IMR-90 (cell line): ENCODE measurements at regions not wholly inside any gene's neighbourhood (a gene's known extent, or its start where the extent isn't known, plus 50 kb on each side); places are given as distances from the start of the nearest gene placed in this dataset.
A peak's percentile ranks its signal among the peaks of the same experiment; 100 is the strongest.

ENCODE experiments used
- ATAC-seq: fragments of 200-7000 bp; cut with Tn5 transposase; 2 replicates; pipeline ENCODE4 v1.9.1; 2020; ENCODE audit warnings: low read depth, mild to moderate bottlenecking, moderate library complexity
- BruUV-seq: library from RNA; stranded (reverse); fragments of 400-500 nt; replicated peaks from 2 replicates; lab custom pipeline; 2021; lab: Mats Ljungman, UMichigan
- CTCF ChIA-PET: fragments of 300-600 bp; formaldehyde crosslinking; extraction: SDS; loops from one replicate; lab custom pipeline; 2021; ENCODE audit warnings: antibody characterized with exemption; lab: Yijun Ruan, JAX
- POLR2A ChIA-PET: fragments of 300-600 bp; sonication (Branson Sonifier 250); formaldehyde crosslinking; loops from one replicate; lab custom pipeline; 2022; ENCODE audit warnings: antibody characterized with exemption; ENCODE audit not compliant: unreplicated experiment; lab: Charles Lee
- DNase-seq: peaks from one replicate; pipeline ENCODE4 v3.0.0; 2013
- H2AFZ ChIP-seq: replicated peaks from 2 replicates; pipeline ENCODE3; 2013; ENCODE audit warnings: low read length, mild to moderate bottlenecking; ENCODE audit not compliant: poor library complexity
- H2AK5ac ChIP-seq: 2 replicates; pipeline ENCODE4 v1.6.1; 2013; ENCODE audit warnings: low read depth, low read length, inconsistent platforms
- H2AK9ac ChIP-seq: replicated peaks from 2 replicates; pipeline ENCODE3; 2013; ENCODE audit warnings: mild to moderate bottlenecking, low read depth, low read length, moderate library complexity; ENCODE audit not compliant: poor library complexity
- H2BK120ac ChIP-seq: 2 replicates; pipeline ENCODE4 v1.6.1; 2013; ENCODE audit warnings: low read depth, low read length, inconsistent platforms
- H2BK15ac ChIP-seq: 3 replicates; pipeline ENCODE4 v1.6.1; 2013; ENCODE audit warnings: low read depth, low read length, inconsistent platforms
- H2BK20ac ChIP-seq: 2 replicates; pipeline ENCODE4 v1.6.1; 2013; ENCODE audit warnings: low read depth, mild to moderate bottlenecking, inconsistent platforms, low read length, moderate library complexity
- H2BK5ac ChIP-seq: 2 replicates; pipeline ENCODE4 v1.6.1; 2013; ENCODE audit warnings: mild to moderate bottlenecking, low read depth, low read length, inconsistent platforms; ENCODE audit not compliant: poor library complexity, severe bottlenecking
- H3K14ac ChIP-seq: replicated peaks from 2 replicates; pipeline ENCODE4 v1.6.1; 2013; ENCODE audit warnings: low read depth, low read length, inconsistent platforms
- H3K18ac ChIP-seq: 2 replicates; pipeline ENCODE4 v1.6.1; 2013; ENCODE audit warnings: low read depth, low read length, control low read depth
- H3K23ac ChIP-seq: 2 replicates; pipeline ENCODE4 v1.6.1; 2013; ENCODE audit warnings: low read depth, low read length, inconsistent platforms
- H3K27ac ChIP-seq: 2 replicates; pipeline ENCODE4 v1.5.1; 2013; ENCODE audit warnings: mild to moderate bottlenecking, control low read depth, low read length; ENCODE audit not compliant: insufficient read depth
- H3K27me3 ChIP-seq: 2 replicates; pipeline ENCODE4 v1.6.1; 2013; ENCODE audit warnings: low read length; ENCODE audit not compliant: control insufficient read depth, insufficient read depth
- H3K36me3 ChIP-seq: 2 replicates; pipeline ENCODE4 v1.6.1; 2013; ENCODE audit warnings: low read length, mixed read lengths; ENCODE audit not compliant: control insufficient read depth, insufficient read depth
- H3K4ac ChIP-seq: 2 replicates; pipeline ENCODE4 v1.6.1; 2013; ENCODE audit warnings: low read depth, low read length, inconsistent platforms
- H3K4me1 ChIP-seq: 2 replicates; pipeline ENCODE4 v1.6.1; 2013; ENCODE audit warnings: low read length, mixed read lengths; ENCODE audit not compliant: control insufficient read depth, insufficient read depth
- H3K4me2 ChIP-seq: 2 replicates; pipeline ENCODE4 v1.6.1; 2013; ENCODE audit warnings: low read depth, mild to moderate bottlenecking, control low read depth, low read length, moderate library complexity
- H3K4me3 ChIP-seq: 2 replicates; pipeline ENCODE4 v1.5.1; 2013; ENCODE audit warnings: low read depth, mild to moderate bottlenecking, control low read depth, low read length, moderate library complexity; ENCODE audit not compliant: insufficient read depth
- H3K56ac ChIP-seq: 2 replicates; pipeline ENCODE4 v1.6.1; 2013; ENCODE audit warnings: low read length, inconsistent platforms; ENCODE audit not compliant: insufficient read depth; ENCODE audit errors: extremely low read depth
- H3K79me1 ChIP-seq, 2 experiments: 2 replicates each; pipeline ENCODE4 v1.6.1; 2013; ENCODE audit warnings: low read length in 2 of 2, inconsistent platforms in 1 of 2, low read depth in 1 of 2
- H3K9ac ChIP-seq: 2 replicates; pipeline ENCODE4 v1.6.1; 2013; ENCODE audit warnings: low read depth, low read length, control low read depth
- H3K9me1 ChIP-seq: 2 replicates; pipeline ENCODE4 v1.6.1; 2013; ENCODE audit warnings: low read length, inconsistent platforms; ENCODE audit not compliant: insufficient read depth
- H3K9me3 ChIP-seq: 2 replicates; pipeline ENCODE4 v1.6.1; 2013; ENCODE audit warnings: low read length; ENCODE audit not compliant: control insufficient read depth, insufficient read depth
- H4K20me1 ChIP-seq: 2 replicates; pipeline ENCODE4 v1.6.1; 2013; ENCODE audit warnings: low read length, inconsistent platforms; ENCODE audit not compliant: insufficient read depth
- H4K5ac ChIP-seq: 2 replicates; pipeline ENCODE4 v1.6.1; 2013; ENCODE audit warnings: mild to moderate bottlenecking, low read depth, low read length, control low read depth
- H4K8ac ChIP-seq, 2 experiments: 2 replicates each; pipeline ENCODE4 v1.6.1; 2013; ENCODE audit warnings: low read depth in 2 of 2, low read length in 2 of 2, control low read depth in 1 of 2, inconsistent platforms in 1 of 2
- H4K91ac ChIP-seq: 2 replicates; pipeline ENCODE4 v1.6.1; 2013; ENCODE audit warnings: low read depth, low read length, inconsistent platforms; ENCODE audit not compliant: insufficient read depth
- BHLHE40 ChIP-seq: fragments of 150-350 bp; IDR thresholded peaks from 2 replicates; pipeline ENCODE4 v1.6.1; 2016; ENCODE audit warnings: mild to moderate bottlenecking, low read depth, low read length
- CEBPB ChIP-seq: IDR thresholded peaks from 2 replicates; pipeline ENCODE4 v1.6.1; 2012; ENCODE audit warnings: low read depth, low read length, improper control_type of control experiment
- CHD1 ChIP-seq: IDR thresholded peaks from 2 replicates; pipeline ENCODE4 v1.6.1; 2012; ENCODE audit warnings: low read depth, low read length, improper control_type of control experiment
- CTCF ChIP-seq: conservative IDR thresholded peaks from 2 replicates; pipeline ENCODE4 v1.5.1; 2012; ENCODE audit warnings: mild to moderate bottlenecking, low read depth, low read length, improper control_type of control experiment
- ELK1 ChIP-seq: fragments of 150-350 bp; IDR thresholded peaks from 2 replicates; pipeline ENCODE4 v1.6.1; 2016; ENCODE audit warnings: low read depth, mild to moderate bottlenecking, low read length, moderate library complexity, borderline replicate concordance
- FOS ChIP-seq: fragments of 150-350 bp; IDR thresholded peaks from 2 replicates; pipeline ENCODE4 v1.6.1; 2016; ENCODE audit warnings: low read depth, low read length
- MAFK ChIP-seq: IDR thresholded peaks from 2 replicates; pipeline ENCODE4 v1.6.1; 2012; ENCODE audit warnings: low read depth, low read length, improper control_type of control experiment
- MAZ ChIP-seq: IDR thresholded peaks from 2 replicates; pipeline ENCODE4 v1.6.1; 2012; ENCODE audit warnings: low read depth, mild to moderate bottlenecking, low read length, improper control_type of control experiment, moderate library complexity, borderline replicate concordance
- MXI1 ChIP-seq: IDR thresholded peaks from 2 replicates; pipeline ENCODE4 v1.6.1; 2012; ENCODE audit warnings: low read depth, mild to moderate bottlenecking, low read length, moderate library complexity, borderline replicate concordance
- NFE2L2 ChIP-seq: fragments of 150-350 bp; IDR thresholded peaks from 2 replicates; pipeline ENCODE4 v1.6.1; 2016; ENCODE audit warnings: low read depth, mild to moderate bottlenecking, low read length
- POLR2A ChIP-seq: IDR thresholded peaks from 2 replicates; pipeline ENCODE4 v1.6.1; 2012; ENCODE audit warnings: mild to moderate bottlenecking, low read depth, low read length
- RAD21 ChIP-seq: IDR thresholded peaks from 2 replicates; pipeline ENCODE4 v1.6.1; 2012; ENCODE audit warnings: low read length, improper control_type of control experiment
- RCOR1 ChIP-seq: IDR thresholded peaks from 2 replicates; pipeline ENCODE4 v1.6.1; 2012; ENCODE audit warnings: mild to moderate bottlenecking, low read length, improper control_type of control experiment; ENCODE audit not compliant: insufficient replicate concordance
- RFX5 ChIP-seq: IDR thresholded peaks from 2 replicates; pipeline ENCODE4 v1.8.0; 2012; ENCODE audit warnings: low read depth, mild to moderate bottlenecking, low read length, moderate library complexity
- SMC3 ChIP-seq: fragments of 150-350 bp; IDR thresholded peaks from 2 replicates; pipeline ENCODE4 v1.6.1; 2016; ENCODE audit warnings: low read depth, mild to moderate bottlenecking, antibody characterized with exemption, low read length, moderate library complexity
- USF2 ChIP-seq: fragments of 150-350 bp; IDR thresholded peaks from 2 replicates; pipeline ENCODE4 v1.6.1; 2017; ENCODE audit warnings: mild to moderate bottlenecking, antibody characterized with exemption, low read length, low read depth
- WGBS, 2 experiments: methylation state at CpG; one replicate each; pipeline versions ENCODE4 v1.1.5 to v1.1.7; 2013; ENCODE audit warnings: missing lambda C conversion rate in 2 of 2; ENCODE audit not compliant: insufficient read length in 1 of 2; ENCODE audit errors: extremely low coverage in 2 of 2; 5-methylcytosine and 5-hydroxymethylcytosine counted together
- dilution Hi-C: fragments of 300-500 bp; cut with HindIII; formaldehyde crosslinking; loops from one replicate; pipeline ENCODE4 v1.14.3; 2018; ENCODE audit warnings: low sequenced_read_pairs; ENCODE audit not compliant: unreplicated experiment
- in situ Hi-C: fragments of 300-500 bp; cut with MboI; formaldehyde crosslinking; loops from 3 replicates; pipeline ENCODE4 v1.14.3; 2019; ENCODE audit warnings: low sequenced_read_pairs, inconsistent platforms, mixed read lengths
- intact Hi-C: fragments of 100-400 bp; cut with micrococcal nuclease; formaldehyde crosslinking; loops from 2 replicates; pipeline ENCODE4 v1.10.0; 2022

- BruUV-seq, result no TSS peak
- Histone ChIP-seq H3K79me1 (no peaks in the 10 kb centered on the region), H3K36me3 (no peaks in the 10 kb centered on the region), H4K5ac (peak overlapping the region; percentile 25; the same call in 1 of the 2 replicates), H4K8ac (peak overlapping the region; percentile 32 to 34; a peak in 3 of 4 replicates), H3K4me3 (no peak overlapping the region), H3K4me1 (peaks cover 8% of the 10 kb centered on the region), H2BK15ac (peak overlapping the region; percentile 66; the same call in 2 of the 3 replicates), H2AFZ (no peak overlapping the region), H3K18ac (peak overlapping the region; percentile 87), H3K4ac (peak overlapping the region; percentile 34; the same call in 1 of the 2 replicates), H2BK20ac (peak overlapping the region; percentile 72), H3K9ac (no peak overlapping the region; the same call in 1 of the 2 replicates), H2BK120ac (peak overlapping the region; percentile 82), H3K9me1 (no peaks in the 10 kb centered on the region), H4K20me1 (no peaks in the 10 kb centered on the region), H3K23ac (peak overlapping the region; percentile 53), H2AK5ac (no peak overlapping the region), H3K9me3 (no peaks in the 10 kb centered on the region), H2AK9ac (no peak overlapping the region), H3K4me2 (peak overlapping the region; percentile 66; the same call in 1 of the 2 replicates), H4K91ac (peak overlapping the region; percentile 38; the same call in 1 of the 2 replicates), H3K27ac (no peak overlapping the region), H3K27me3 (no peaks in the 10 kb centered on the region), H3K56ac (no peak overlapping the region; the same call in 1 of the 2 replicates), H2BK5ac (peak overlapping the region; percentile 55), H3K14ac (peak overlapping the region; percentile 57; the same call in 1 of the 2 replicates)
- intact Hi-C loops (no loop called here), in situ Hi-C loops (no loop called here), dilution Hi-C loops (no loop called here)
- POLR2A ChIA-PET, result no interaction called here
- ATAC-seq (no peak; the same call in none of the 2 replicates), DNase-seq (peak; percentile 31)
- TF ChIP-seq ELK1 (no peak), NFE2L2 (no peak), CTCF (no peak), MXI1 (no peak), BHLHE40 (no peak), USF2 (no peak), RFX5 (no peak), SMC3 (no peak), CEBPB (no peak), CHD1 (no peak), FOS (no peak), RAD21 (no peak), MAFK (no peak), MAZ (no peak), RCOR1 (no peak), POLR2A (no peak)
- no CpG with 5 or more reads among the region's 1 CpG for WGBS, 2 experiments
- CTCF ChIA-PET, result interaction anchor here (0.6 kb wide), 1 partner anchor 134 kb away, joined by 4 read pairs; no protein-coding TSS in a partner anchor
These were observed 76.6 kb upstream of the TNRC6A start for GRCh38 chr16:24652803-24653202.
